ENCODE measurements at regions not wholly inside any gene's neighbourhood (a gene's known extent, or its start where the extent isn't known, plus 50 kb on each side); places are given as distances from the start of the nearest gene placed in this dataset.
"Not testable (repeated sequence)": the region's sequence is repeated elsewhere in the genome, so short reads cannot be mapped to it uniquely, and the experiment has no call there.

- Mint-ChIP-seq H3K36me3 (no peaks in the 10 kb centered on the region), H3K9me3 (no peaks in the 10 kb centered on the region)
- ATAC-seq: no peak
Measured at GRCh38 chr21:39007532-39007931, 175.7 kb downstream of the PSMG1 start.

GRCh38 chr21:39006571-39007311 lies 176.5 kb downstream of the PSMG1 start:
- no peak overlapping the region for H3K27ac Mint-ChIP-seq
- no peaks in the 10 kb centered on the region for H3K36me3 Mint-ChIP-seq
- no peak for ATAC-seq
- H3K9me3 Mint-ChIP-seq: no peaks in the 10 kb centered on the region
- no peak for DNase-seq (ENCODE audit: low spot score in 2 of 2)

More at GRCh38 chr21:39007532-39007931, 175.7 kb downstream of the PSMG1 start:
- DNase-seq (ENCODE audit: low spot score in 2 of 2): no peak
- no peak overlapping the region for H3K27ac Mint-ChIP-seq

GRCh38 chr21:39005502-39005787 lies 177.8 kb downstream of the PSMG1 start:
- DNase-seq (ENCODE audit: low spot score in 2 of 2): no peak
- Mint-ChIP-seq H3K36me3 (no peaks in the 10 kb centered on the region), H3K27ac (no peak overlapping the region)

GRCh38 chr21:39004634-39005501 lies 178.4 kb downstream of the PSMG1 start:
- Mint-ChIP-seq H3K27ac (peak overlapping the region in 1 of 2 donors; percentile 34), H3K9me3 (no peaks in the 10 kb centered on the region), H3K36me3 (no peaks in the 10 kb centered on the region)
- peak in 1 of 2 donors; percentile 11 for ATAC-seq
- DNase-seq (ENCODE audit: low spot score in 2 of 2): no peak

More at GRCh38 chr21:39005502-39005787, 177.8 kb downstream of the PSMG1 start:
- no peaks in the 10 kb centered on the region for H3K9me3 Mint-ChIP-seq
- ATAC-seq: no peak

GRCh38 chr21:39003982-39004633 lies 179.1 kb downstream of the PSMG1 start:
- Mint-ChIP-seq H3K36me3 (no peaks in the 10 kb centered on the region), H3K9me3 (no peaks in the 10 kb centered on the region), H3K27ac (peak overlapping the region in 1 of 2 donors; percentile 3)
- no peak for DNase-seq (ENCODE audit: low spot score in 2 of 2)
- ATAC-seq: peak in 1 of 2 donors; percentile 35

- Mint-ChIP-seq H3K27ac (no peak overlapping the region), H3K36me3 (no peaks in the 10 kb centered on the region), H3K9me3 (no peaks in the 10 kb centered on the region)
- no peak for DNase-seq (ENCODE audit: low spot score in 2 of 2)
- no peak for ATAC-seq
Measured at GRCh38 chr21:39001341-39001740, 181.9 kb downstream of the PSMG1 start.

- peak in 1 of 2 donors; percentile 30 for DNase-seq (ENCODE audit: low spot score in 2 of 2)
- peak overlapping the region in 1 of 2 donors; percentile 67 for H3K27ac Mint-ChIP-seq
- ATAC-seq: peak; percentile 81 to 89
- H3K36me3 Mint-ChIP-seq: no peaks in the 10 kb centered on the region
- H3K9me3 Mint-ChIP-seq: no peaks in the 10 kb centered on the region
Measured at GRCh38 chr21:39000496-39000895, 182.8 kb downstream of the PSMG1 start.

GRCh38 chr21:38999161-38999560 lies 184.1 kb downstream of the PSMG1 start:
- H3K36me3 Mint-ChIP-seq: no peaks in the 10 kb centered on the region
- H3K27ac Mint-ChIP-seq: no peak overlapping the region
- DNase-seq (ENCODE audit: low spot score in 2 of 2) (no peak), ATAC-seq (peak in 1 of 2 donors; percentile 58)
- no peaks in the 10 kb centered on the region for H3K9me3 Mint-ChIP-seq

- H3K9me3 Mint-ChIP-seq; ATAC-seq; DNase-seq (ENCODE audit: low spot score in 2 of 2); H3K36me3 Mint-ChIP-seq; H3K27ac Mint-ChIP-seq: not testable (repeated sequence)
Measured at GRCh38 chr21:38998281-38998680, 185.0 kb downstream of the PSMG1 start.

GRCh38 chr21:38997843-38998175 lies 185.4 kb downstream of the PSMG1 start:
- not testable (repeated sequence) for H3K9me3 Mint-ChIP-seq; DNase-seq (ENCODE audit: low spot score in 2 of 2); H3K36me3 Mint-ChIP-seq; H3K27ac Mint-ChIP-seq; ATAC-seq

- no peaks in the 10 kb centered on the region for H3K9me3 Mint-ChIP-seq
- no peak overlapping the region for H3K27ac Mint-ChIP-seq
- DNase-seq (ENCODE audit: low spot score in 2 of 2) (no peak), ATAC-seq (no peak)
- H3K36me3 Mint-ChIP-seq: no peaks in the 10 kb centered on the region
Measured at GRCh38 chr21:38997051-38997842, 186.0 kb downstream of the PSMG1 start.

GRCh38 chr21:38996355-38996754 lies 186.9 kb downstream of the PSMG1 start:
- no peak for ATAC-seq
- Mint-ChIP-seq H3K36me3 (no peaks in the 10 kb centered on the region), H3K9me3 (no peaks in the 10 kb centered on the region), H3K27ac (no peak overlapping the region)
- DNase-seq (ENCODE audit: low spot score in 2 of 2): no peak

GRCh38 chr21:38995731-38996130 lies 187.5 kb downstream of the PSMG1 start:
- no peak overlapping the region for H3K27ac Mint-ChIP-seq
- H3K36me3 Mint-ChIP-seq: no peaks in the 10 kb centered on the region
- no peak for ATAC-seq
- DNase-seq (ENCODE audit: low spot score in 2 of 2): no peak
- H3K9me3 Mint-ChIP-seq: no peaks in the 10 kb centered on the region

GRCh38 chr21:38995071-38995669 lies 188.1 kb downstream of the PSMG1 start:
- ATAC-seq (no peak), DNase-seq (ENCODE audit: low spot score in 2 of 2) (no peak)
- peak overlapping the region in 1 of 2 donors; percentile 1 for H3K27ac Mint-ChIP-seq
- H3K9me3 Mint-ChIP-seq: no peaks in the 10 kb centered on the region
- no peaks in the 10 kb centered on the region for H3K36me3 Mint-ChIP-seq

GRCh38 chr21:38994042-38994441 lies 188.3 kb downstream of the ETS2 start:
- no peaks in the 10 kb centered on the region for H3K36me3 Mint-ChIP-seq
- ATAC-seq (no peak), DNase-seq (ENCODE audit: low spot score in 2 of 2) (no peak)
- no peak overlapping the region for H3K27ac Mint-ChIP-seq
- no peaks in the 10 kb centered on the region for H3K9me3 Mint-ChIP-seq

GRCh38 chr21:38993561-38993960 lies 187.8 kb downstream of the ETS2 start:
- DNase-seq (ENCODE audit: low spot score in 2 of 2): no peak
- H3K9me3 Mint-ChIP-seq: no peaks in the 10 kb centered on the region

More at GRCh38 chr21:38993561-38993960, 187.8 kb downstream of the ETS2 start:
- no peak for ATAC-seq
- Mint-ChIP-seq H3K27ac (no peak overlapping the region), H3K36me3 (no peaks in the 10 kb centered on the region)

Data from activated naive CD4-positive, alpha-beta T cell treated with anti-CD3 and anti-CD28 coated beads, Interleukin-2, amount 50 U/mL, for 72 hours (primary cell).